Occipital lobe (tissue), 1 donor: ENCODE measurements at regions not wholly inside any gene's neighbourhood (a gene's known extent, or its start where the extent isn't known, plus 50 kb on each side); places are given as distances from the start of the nearest gene placed in this dataset.
A peak's percentile ranks its signal among the peaks of the same experiment; 100 is the strongest.

Experiments used
- DNase-seq: peaks from one replicate; lab custom pipeline; 2025; lab: John Stamatoyannopoulos, UW

GRCh38 chr2:147366279-147366678, 478.6 kb upstream of the ACVR2A start:
- DNase-seq: no peak

- peak; percentile 32 for DNase-seq
These were observed 479.2 kb upstream of the ACVR2A start for GRCh38 chr2:147365622-147366021.

GRCh38 chr2:147364597-147364996, 480.2 kb upstream of the ACVR2A start:
- no peak for DNase-seq

- no peak for DNase-seq
These were observed 481.6 kb upstream of the ACVR2A start for GRCh38 chr2:147363181-147363580.

- DNase-seq: no peak
These were observed 486.5 kb upstream of the ACVR2A start for GRCh38 chr2:147358375-147358774.

GRCh38 chr2:147356157-147356556, 488.7 kb upstream of the ACVR2A start:
- no peak for DNase-seq

- no peak for DNase-seq
These were observed 489.1 kb upstream of the ACVR2A start for GRCh38 chr2:147355706-147356105.

GRCh38 chr2:147353072-147353381, 491.8 kb upstream of the ACVR2A start:
- no peak for DNase-seq

- DNase-seq: no peak
These were observed 492.4 kb upstream of the ACVR2A start for GRCh38 chr2:147352264-147353071.

- DNase-seq: peak; percentile 1
These were observed 493.0 kb upstream of the ACVR2A start for GRCh38 chr2:147351784-147352183.

GRCh38 chr2:147348931-147349555, 495.8 kb upstream of the ACVR2A start:
- DNase-seq: no peak

- no peak for DNase-seq
These were observed 498.7 kb upstream of the ACVR2A start for GRCh38 chr2:147346142-147346541.

- DNase-seq: no peak
These were observed 499.6 kb upstream of the ACVR2A start for GRCh38 chr2:147345246-147345645.

GRCh38 chr2:147342329-147342728, 502.5 kb upstream of the ACVR2A start:
- DNase-seq: no peak

- no peak for DNase-seq
These were observed 512.9 kb upstream of the ACVR2A start for GRCh38 chr2:147331790-147332419.

GRCh38 chr2:147330925-147331324, 513.9 kb upstream of the ACVR2A start:
- no peak for DNase-seq

GRCh38 chr2:147327613-147328012, 517.2 kb upstream of the ACVR2A start:
- DNase-seq: no peak

GRCh38 chr2:147325990-147326389, 518.8 kb upstream of the ACVR2A start:
- no peak for DNase-seq

GRCh38 chr2:147320146-147320545, 524.7 kb upstream of the ACVR2A start:
- no peak for DNase-seq

- no peak for DNase-seq
These were observed 533.8 kb upstream of the ACVR2A start for GRCh38 chr2:147311058-147311430.

- DNase-seq: no peak
These were observed 534.3 kb upstream of the ACVR2A start for GRCh38 chr2:147310335-147311057.

- DNase-seq: no peak
These were observed 547.0 kb upstream of the ACVR2A start for GRCh38 chr2:147297820-147298219.
